ENCODE measurements at regions not wholly inside any gene's neighbourhood (a gene's known extent, or its start where the extent isn't known, plus 50 kb on each side); places are given as distances from the start of the nearest gene placed in this dataset.

DNA sequence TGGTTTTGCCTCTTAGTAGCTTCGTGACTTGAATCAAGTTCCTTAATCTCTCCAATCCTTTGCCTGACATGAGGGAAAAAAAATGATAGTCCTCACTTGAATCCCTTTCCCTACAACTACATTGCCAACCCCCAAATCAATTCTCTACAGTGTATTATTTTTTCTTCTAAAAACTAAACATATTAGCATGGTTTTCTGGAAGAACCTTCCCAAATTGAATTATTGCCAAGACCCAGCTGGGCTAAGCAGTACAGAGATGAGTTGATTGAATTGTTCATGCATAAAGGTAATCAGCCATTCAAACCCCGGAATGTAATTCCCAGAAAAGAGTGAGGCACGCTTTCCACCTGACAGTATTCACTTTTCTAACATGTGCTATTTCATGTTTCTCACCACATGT, 155.6 kb upstream of the AGR3 start:
- Histone ChIP-seq H3K36me3 (ENCODE audit: control insufficient read depth in 2 of 2, insufficient read depth in 2 of 2, low read length in 1 of 2) (no peaks in the 10 kb centered on the region), H3K27me3 (replicated peaks in 1 of 2; ENCODE audit: control insufficient read depth in 2 of 2, insufficient read depth in 2 of 2, low read length in 1 of 2) (no peaks in the 10 kb centered on the region), H3K9me3 (replicated peaks; ENCODE audit: control insufficient read depth, insufficient read depth, low read length) (no peaks in the 10 kb centered on the region), H2AFZ (ENCODE audit: control insufficient read depth, low read depth, low read length) (no peak overlapping the region), H3K4me1 (ENCODE audit: control insufficient read depth, insufficient read depth, low read length) (no peaks in the 10 kb centered on the region), H3K9ac (ENCODE audit: control insufficient read depth, insufficient read depth, low read length) (no peak overlapping the region), H3K4me2 (ENCODE audit: control insufficient read depth, insufficient read depth) (no peak overlapping the region), H3K27ac (ENCODE audit: control insufficient read depth, insufficient read depth) (no peak overlapping the region), H3K79me2 (ENCODE audit: control insufficient read depth, insufficient read depth, low read length) (no peaks in the 10 kb centered on the region), H3K4me3 (no peak overlapping the region), H4K20me1 (ENCODE audit: control insufficient read depth, insufficient read depth) (no peaks in the 10 kb centered on the region)
- ChIA-PET SMC1A (ENCODE audit: uncharacterized antibody, unreplicated experiment) (interaction anchor here (1.0 kb wide), 1 partner anchor 22 kb away, joined by 3 read pairs; no protein-coding TSS in a partner anchor), RAD21 (ENCODE audit: unreplicated experiment) (no interaction called here), POLR2A (no interaction called here), CTCF (interaction anchor here (0.9 kb wide), 1 partner anchor 32 kb away, joined by 3 read pairs; no protein-coding TSS in a partner anchor)
- TF ChIP-seq CEBPB (IDR thresholded peaks at IDR 0.05; ENCODE audit: borderline replicate concordance in 1 of 2, low read depth in 2 of 2, low read length in 2 of 2), result no peak
- TF ChIP-seq, protein P1, sequence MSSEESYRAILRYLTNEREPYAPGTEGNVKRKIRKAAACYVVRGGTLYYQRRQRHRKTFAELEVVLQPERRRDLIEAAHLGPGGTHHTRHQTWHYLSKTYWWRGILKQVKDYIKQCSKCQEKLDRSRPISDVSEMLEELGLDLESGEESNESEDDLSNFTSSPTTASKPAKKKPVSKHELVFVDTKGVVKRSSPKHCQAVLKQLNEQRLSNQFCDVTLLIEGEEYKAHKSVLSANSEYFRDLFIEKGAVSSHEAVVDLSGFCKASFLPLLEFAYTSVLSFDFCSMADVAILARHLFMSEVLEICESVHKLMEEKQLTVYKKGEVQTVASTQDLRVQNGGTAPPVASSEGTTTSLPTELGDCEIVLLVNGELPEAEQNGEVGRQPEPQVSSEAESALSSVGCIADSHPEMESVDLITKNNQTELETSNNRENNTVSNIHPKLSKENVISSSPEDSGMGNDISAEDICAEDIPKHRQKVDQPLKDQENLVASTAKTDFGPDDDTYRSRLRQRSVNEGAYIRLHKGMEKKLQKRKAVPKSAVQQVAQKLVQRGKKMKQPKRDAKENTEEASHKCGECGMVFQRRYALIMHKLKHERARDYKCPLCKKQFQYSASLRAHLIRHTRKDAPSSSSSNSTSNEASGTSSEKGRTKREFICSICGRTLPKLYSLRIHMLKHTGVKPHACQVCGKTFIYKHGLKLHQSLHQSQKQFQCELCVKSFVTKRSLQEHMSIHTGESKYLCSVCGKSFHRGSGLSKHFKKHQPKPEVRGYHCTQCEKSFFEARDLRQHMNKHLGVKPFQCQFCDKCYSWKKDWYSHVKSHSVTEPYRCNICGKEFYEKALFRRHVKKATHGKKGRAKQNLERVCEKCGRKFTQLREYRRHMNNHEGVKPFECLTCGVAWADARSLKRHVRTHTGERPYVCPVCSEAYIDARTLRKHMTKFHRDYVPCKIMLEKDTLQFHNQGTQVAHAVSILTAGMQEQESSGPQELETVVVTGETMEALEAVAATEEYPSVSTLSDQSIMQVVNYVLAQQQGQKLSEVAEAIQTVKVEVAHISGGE (CRISPR knock-in tag; IDR thresholded peaks at IDR 0.05), result no peak
- 73% methylated on average over 3 of the region's 3 CpGs for WGBS (ENCODE audit: insufficient coverage, insufficient replicate concordance, low lambda C conversion rate, missing lambda C conversion rate)
- intact Hi-C loops (cut with micrococcal nuclease; ENCODE audit: unreplicated experiment) (no loop called here), in situ Hi-C loops (cut with MboI) (no loop called here)
- DNase-seq (ENCODE audit: low read depth, low spot score), result no peak
- BruUV-seq (replicated peaks), result no TSS peak
- no peak for FAIRE-seq
- ATAC-seq, result no peak

DNA sequence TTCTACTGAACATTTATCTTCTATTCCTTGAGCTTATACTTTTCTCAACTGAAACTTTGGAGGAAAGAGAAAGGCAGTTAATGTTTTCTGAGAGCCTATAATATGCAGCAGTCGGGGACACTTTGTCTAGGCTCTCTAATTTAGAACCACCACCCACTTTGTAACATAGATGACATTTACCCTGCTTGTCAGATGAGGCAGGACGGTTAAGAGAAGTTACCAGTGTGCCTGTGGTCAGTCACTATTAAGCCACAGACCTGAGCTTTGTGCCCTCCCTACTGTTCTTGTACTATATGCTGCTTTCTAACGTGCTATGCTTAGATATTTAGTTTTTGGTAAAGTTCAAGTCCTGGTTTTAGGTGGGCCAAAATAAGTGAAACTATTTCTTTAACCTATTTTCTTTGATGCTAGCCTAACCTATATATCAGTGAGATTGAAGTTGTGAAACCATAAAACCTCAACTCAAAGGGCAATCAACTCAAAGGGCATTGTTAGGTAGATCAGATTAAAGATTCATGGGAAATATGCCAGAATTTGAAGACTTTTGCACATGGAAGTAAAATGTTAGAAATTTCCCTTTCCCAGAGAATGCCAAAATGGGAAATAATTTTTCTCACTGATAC, 156.5 kb upstream of the AGR3 start:
- Histone ChIP-seq H3K4me3 (no peak overlapping the region), H3K4me1 (ENCODE audit: control insufficient read depth, insufficient read depth, low read length) (no peaks in the 10 kb centered on the region), H3K4me2 (ENCODE audit: control insufficient read depth, insufficient read depth) (no peak overlapping the region), H3K9me3 (replicated peaks; ENCODE audit: control insufficient read depth, insufficient read depth, low read length) (no peaks in the 10 kb centered on the region), H2AFZ (ENCODE audit: control insufficient read depth, low read depth, low read length) (no peak overlapping the region), H4K20me1 (ENCODE audit: control insufficient read depth, insufficient read depth) (no peaks in the 10 kb centered on the region), H3K36me3 (ENCODE audit: control insufficient read depth in 2 of 2, insufficient read depth in 2 of 2, low read length in 1 of 2) (no peaks in the 10 kb centered on the region), H3K27me3 (replicated peaks in 1 of 2; ENCODE audit: control insufficient read depth in 2 of 2, insufficient read depth in 2 of 2, low read length in 1 of 2) (no peaks in the 10 kb centered on the region), H3K27ac (ENCODE audit: control insufficient read depth, insufficient read depth) (no peak overlapping the region), H3K9ac (ENCODE audit: control insufficient read depth, insufficient read depth, low read length) (no peak overlapping the region), H3K79me2 (ENCODE audit: control insufficient read depth, insufficient read depth, low read length) (no peaks in the 10 kb centered on the region)
- SMC1A ChIA-PET (ENCODE audit: uncharacterized antibody, unreplicated experiment), result no interaction called here
- CTCF ChIA-PET, result interaction anchor here (0.9 to 1.5 kb wide), 2 partner anchors 33 to 56 kb away, joined by 3 to 5 read pairs; no protein-coding TSS in a partner anchor
- WGBS (ENCODE audit: insufficient coverage, insufficient replicate concordance, low lambda C conversion rate, missing lambda C conversion rate), result 11% methylated on average over 3 of the region's 3 CpGs
- intact Hi-C loops (cut with micrococcal nuclease; ENCODE audit: unreplicated experiment) (no loop called here), in situ Hi-C loops (cut with MboI) (no loop called here)
- no peak for DNase-seq (ENCODE audit: low read depth, low spot score)
- no peak for FAIRE-seq
- RAD21 ChIA-PET (ENCODE audit: unreplicated experiment), result no interaction called here
- no TSS peak for BruUV-seq (replicated peaks)
- POLR2A ChIA-PET, result no interaction called here
- ATAC-seq, result peak; percentile 30; the same call in 1 of the 3 replicates
- TF ChIP-seq FOXM1 (IDR thresholded peaks at IDR 0.05; ENCODE audit: low read depth, low read length) (no peak), ETV6 (conservative IDR thresholded peaks at IDR 0.05 in 1 of 2, IDR thresholded peaks at IDR 0.05 in 1 of 2; ENCODE audit: borderline replicate concordance in 1 of 2, low read depth in 1 of 2) (no peak), FOXK2 (IDR thresholded peaks at IDR 0.05) (no peak)
- TF ChIP-seq, protein P2, sequence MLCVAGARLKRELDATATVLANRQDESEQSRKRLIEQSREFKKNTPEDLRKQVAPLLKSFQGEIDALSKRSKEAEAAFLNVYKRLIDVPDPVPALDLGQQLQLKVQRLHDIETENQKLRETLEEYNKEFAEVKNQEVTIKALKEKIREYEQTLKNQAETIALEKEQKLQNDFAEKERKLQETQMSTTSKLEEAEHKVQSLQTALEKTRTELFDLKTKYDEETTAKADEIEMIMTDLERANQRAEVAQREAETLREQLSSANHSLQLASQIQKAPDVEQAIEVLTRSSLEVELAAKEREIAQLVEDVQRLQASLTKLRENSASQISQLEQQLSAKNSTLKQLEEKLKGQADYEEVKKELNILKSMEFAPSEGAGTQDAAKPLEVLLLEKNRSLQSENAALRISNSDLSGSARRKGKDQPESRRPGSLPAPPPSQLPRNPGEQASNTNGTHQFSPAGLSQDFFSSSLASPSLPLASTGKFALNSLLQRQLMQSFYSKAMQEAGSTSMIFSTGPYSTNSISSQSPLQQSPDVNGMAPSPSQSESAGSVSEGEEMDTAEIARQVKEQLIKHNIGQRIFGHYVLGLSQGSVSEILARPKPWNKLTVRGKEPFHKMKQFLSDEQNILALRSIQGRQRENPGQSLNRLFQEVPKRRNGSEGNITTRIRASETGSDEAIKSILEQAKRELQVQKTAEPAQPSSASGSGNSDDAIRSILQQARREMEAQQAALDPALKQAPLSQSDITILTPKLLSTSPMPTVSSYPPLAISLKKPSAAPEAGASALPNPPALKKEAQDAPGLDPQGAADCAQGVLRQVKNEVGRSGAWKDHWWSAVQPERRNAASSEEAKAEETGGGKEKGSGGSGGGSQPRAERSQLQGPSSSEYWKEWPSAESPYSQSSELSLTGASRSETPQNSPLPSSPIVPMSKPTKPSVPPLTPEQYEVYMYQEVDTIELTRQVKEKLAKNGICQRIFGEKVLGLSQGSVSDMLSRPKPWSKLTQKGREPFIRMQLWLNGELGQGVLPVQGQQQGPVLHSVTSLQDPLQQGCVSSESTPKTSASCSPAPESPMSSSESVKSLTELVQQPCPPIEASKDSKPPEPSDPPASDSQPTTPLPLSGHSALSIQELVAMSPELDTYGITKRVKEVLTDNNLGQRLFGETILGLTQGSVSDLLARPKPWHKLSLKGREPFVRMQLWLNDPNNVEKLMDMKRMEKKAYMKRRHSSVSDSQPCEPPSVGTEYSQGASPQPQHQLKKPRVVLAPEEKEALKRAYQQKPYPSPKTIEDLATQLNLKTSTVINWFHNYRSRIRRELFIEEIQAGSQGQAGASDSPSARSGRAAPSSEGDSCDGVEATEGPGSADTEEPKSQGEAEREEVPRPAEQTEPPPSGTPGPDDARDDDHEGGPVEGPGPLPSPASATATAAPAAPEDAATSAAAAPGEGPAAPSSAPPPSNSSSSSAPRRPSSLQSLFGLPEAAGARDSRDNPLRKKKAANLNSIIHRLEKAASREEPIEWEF (IDR thresholded peaks at IDR 0.05; ENCODE audit: insufficient replicate concordance, low read depth, low read length), result no peak
- TF ChIP-seq, protein P3, sequence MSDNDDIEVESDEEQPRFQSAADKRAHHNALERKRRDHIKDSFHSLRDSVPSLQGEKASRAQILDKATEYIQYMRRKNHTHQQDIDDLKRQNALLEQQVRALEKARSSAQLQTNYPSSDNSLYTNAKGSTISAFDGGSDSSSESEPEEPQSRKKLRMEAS (IDR thresholded peaks at IDR 0.05; ENCODE audit: low read depth, low read length), result no peak
